NOMO-1 (cell line): ENCODE measurements at regions not wholly inside any gene's neighbourhood (a gene's known extent, or its start where the extent isn't known, plus 50 kb on each side); places are given as distances from the start of the nearest gene placed in this dataset.
"Not testable (repeated sequence)": the region's sequence is repeated elsewhere in the genome, so short reads cannot be mapped to it uniquely, and the experiment has no call there.

Experiments
- DNase-seq, 2 experiments: peaks; one replicate each; lab custom pipeline; 2025; ENCODE audit not compliant: unreplicated experiment in 2 of 2; lab: John Stamatoyannopoulos, UW

- DNase-seq = no peak
Measured at GRCh38 chr4:59583845-59584568, 1616.1 kb upstream of the ADGRL3 start.

GRCh38 chr4:59597536-59598329 lies 1602.4 kb upstream of the ADGRL3 start:
- no peak for DNase-seq

- no peak for DNase-seq
Measured at GRCh38 chr4:59598330-59598618, 1601.9 kb upstream of the ADGRL3 start.

- no peak for DNase-seq
Measured at GRCh38 chr4:59608466-59608865, 1591.7 kb upstream of the ADGRL3 start.

GRCh38 chr4:59612235-59612634 lies 1587.9 kb upstream of the ADGRL3 start:
- DNase-seq = peak in 1 of 2 experiments; percentile 3

- no peak for DNase-seq
Measured at GRCh38 chr4:59615316-59615715, 1584.8 kb upstream of the ADGRL3 start.

- DNase-seq = no peak
Measured at GRCh38 chr4:59629348-59629747, 1570.8 kb upstream of the ADGRL3 start.

- no peak for DNase-seq
Measured at GRCh38 chr4:59630235-59630634, 1569.9 kb upstream of the ADGRL3 start.

- DNase-seq = no peak
Measured at GRCh38 chr4:59630922-59631321, 1569.2 kb upstream of the ADGRL3 start.

GRCh38 chr4:59637596-59637995 lies 1562.5 kb upstream of the ADGRL3 start:
- no peak for DNase-seq

GRCh38 chr4:59643682-59644081 lies 1556.4 kb upstream of the ADGRL3 start:
- no peak for DNase-seq

GRCh38 chr4:59644765-59645164 lies 1555.4 kb upstream of the ADGRL3 start:
- DNase-seq = no peak

GRCh38 chr4:59646082-59646481 lies 1554.0 kb upstream of the ADGRL3 start:
- no peak for DNase-seq

GRCh38 chr4:59647011-59647410 lies 1553.1 kb upstream of the ADGRL3 start:
- DNase-seq = no peak

GRCh38 chr4:59647500-59647899 lies 1552.6 kb upstream of the ADGRL3 start:
- DNase-seq = no peak

- no peak for DNase-seq
Measured at GRCh38 chr4:59650861-59651260, 1549.3 kb upstream of the ADGRL3 start.

GRCh38 chr4:59655996-59656395 lies 1544.1 kb upstream of the ADGRL3 start:
- DNase-seq = no peak

- no peak for DNase-seq
Measured at GRCh38 chr4:59664771-59665170, 1535.4 kb upstream of the ADGRL3 start.

- DNase-seq = no peak
Measured at GRCh38 chr4:59666645-59667044, 1533.5 kb upstream of the ADGRL3 start.

GRCh38 chr4:59671037-59671436 lies 1529.1 kb upstream of the ADGRL3 start:
- DNase-seq = no peak

- DNase-seq = no peak
Measured at GRCh38 chr4:59676389-59676788, 1523.7 kb upstream of the ADGRL3 start.

- DNase-seq = not testable (repeated sequence)
Measured at GRCh38 chr4:59676992-59677391, 1523.1 kb upstream of the ADGRL3 start.
